Upper lobe of right lung (tissue), 1 donor: ENCODE measurements at regions not wholly inside any gene's neighbourhood (a gene's known extent, or its start where the extent isn't known, plus 50 kb on each side); places are given as distances from the start of the nearest gene placed in this dataset.

Source experiments
- ATAC-seq: fragments of 200-7000 bp; cut with Tn5 transposase; one replicate; pipeline ENCODE4 v1.9.1; 2020; ENCODE audit warnings: mild to moderate bottlenecking, moderate library complexity
- DNase-seq: peaks from one replicate; pipeline ENCODE4 v3.0.0-alpha.2; 2020
- H3K27ac ChIP-seq: fragments of 200-600 bp; one replicate; pipeline ENCODE4 v1.8.0; 2022
- H3K27me3 ChIP-seq: fragments of 200-600 bp; one replicate; pipeline ENCODE4 v1.8.0; 2022; ENCODE audit warnings: mild to moderate bottlenecking
- H3K36me3 ChIP-seq: fragments of 200-600 bp; one replicate; pipeline ENCODE4 v1.8.0; 2022
- H3K4me1 ChIP-seq: fragments of 200-600 bp; one replicate; pipeline ENCODE4 v1.8.0; 2022
- H3K4me3 ChIP-seq: fragments of 200-600 bp; one replicate; pipeline ENCODE4 v1.8.0; 2022; ENCODE audit warnings: mild to moderate bottlenecking
- H3K9me3 ChIP-seq: fragments of 200-600 bp; one replicate; pipeline ENCODE4 v1.8.0; 2022
- CTCF ChIP-seq: fragments of 200-600 bp; IDR thresholded peaks from one replicate; pipeline ENCODE4 v1.8.0; 2022; ENCODE audit warnings: antibody characterized with exemption
- intact Hi-C: fragments of 100-400 bp; cut with DNase I; formaldehyde crosslinking; loops from one replicate; pipeline ENCODE4 v1.11.0; 2022
- donor health status: DM: no; HTN: yes; CAD: no; lungs with severe emphysema.

- Histone ChIP-seq H3K4me1 (no peaks in the 10 kb centered on the region), H3K9me3 (no peaks in the 10 kb centered on the region), H3K27me3 (peaks cover 17% of the 10 kb centered on the region), H3K4me3 (no peak overlapping the region), H3K27ac (no peak overlapping the region), H3K36me3 (no peaks in the 10 kb centered on the region)
- no peak for TF ChIP-seq CTCF
- no peak for ATAC-seq
- intact Hi-C loops: no loop called here
- DNase-seq: no peak
Observed at GRCh38 chr20:48090784-48091183, 305.5 kb upstream of the SULF2 start.

GRCh38 chr20:48090314-48090713 is 305.0 kb upstream of the SULF2 start:
- no peaks in the 10 kb centered on the region for H3K9me3 ChIP-seq
- no peak overlapping the region for H3K27ac ChIP-seq
- no peaks in the 10 kb centered on the region for H3K4me1 ChIP-seq
- no peak for TF ChIP-seq CTCF
- intact Hi-C loops: no loop called here
- H3K27me3 ChIP-seq: peaks cover 17% of the 10 kb centered on the region
- H3K36me3 ChIP-seq: no peaks in the 10 kb centered on the region
- no peak overlapping the region for H3K4me3 ChIP-seq
- DNase-seq (no peak), ATAC-seq (no peak)

- intact Hi-C loops: no loop called here
- peaks cover 7% of the 10 kb centered on the region for H3K27me3 ChIP-seq
- H3K36me3 ChIP-seq: no peaks in the 10 kb centered on the region
- no peaks in the 10 kb centered on the region for H3K9me3 ChIP-seq
- no peaks in the 10 kb centered on the region for H3K4me1 ChIP-seq
- no peak overlapping the region for H3K4me3 ChIP-seq
- no peak for TF ChIP-seq CTCF
- no peak overlapping the region for H3K27ac ChIP-seq
- DNase-seq: no peak
- ATAC-seq: no peak
Observed at GRCh38 chr20:48080583-48080982, 295.3 kb upstream of the SULF2 start.

GRCh38 chr20:48079028-48079427 is 293.7 kb upstream of the SULF2 start:
- Histone ChIP-seq H3K4me1 (no peaks in the 10 kb centered on the region), H3K9me3 (no peaks in the 10 kb centered on the region), H3K36me3 (no peaks in the 10 kb centered on the region), H3K4me3 (no peak overlapping the region), H3K27me3 (peaks cover 13% of the 10 kb centered on the region), H3K27ac (no peak overlapping the region)
- intact Hi-C loops: no loop called here
- ATAC-seq (no peak), DNase-seq (no peak)
- TF ChIP-seq CTCF: no peak

- TF ChIP-seq CTCF: no peak
- Histone ChIP-seq H3K36me3 (no peaks in the 10 kb centered on the region), H3K27me3 (peaks cover 13% of the 10 kb centered on the region), H3K9me3 (no peaks in the 10 kb centered on the region), H3K4me1 (no peaks in the 10 kb centered on the region), H3K4me3 (no peak overlapping the region), H3K27ac (no peak overlapping the region)
- no peak for ATAC-seq
- intact Hi-C loops: no loop called here
- no peak for DNase-seq
Observed at GRCh38 chr20:48076747-48077146, 291.5 kb upstream of the SULF2 start.

GRCh38 chr20:48076247-48076646 is 291.0 kb upstream of the SULF2 start:
- H3K36me3 ChIP-seq: no peaks in the 10 kb centered on the region
- TF ChIP-seq CTCF: no peak
- ATAC-seq: no peak
- intact Hi-C loops: no loop called here
- DNase-seq: no peak
- H3K27me3 ChIP-seq: peaks cover 13% of the 10 kb centered on the region
- no peaks in the 10 kb centered on the region for H3K4me1 ChIP-seq
- H3K4me3 ChIP-seq: no peak overlapping the region
- no peak overlapping the region for H3K27ac ChIP-seq
- H3K9me3 ChIP-seq: no peaks in the 10 kb centered on the region
